Astrocyte (in vitro differentiated cells and primary cell): ENCODE measurements at regions not wholly inside any gene's neighbourhood (a gene's known extent, or its start where the extent isn't known, plus 50 kb on each side); places are given as distances from the start of the nearest gene placed in this dataset.

Experiments used
- DNase-seq: peaks from one replicate; pipeline ENCODE4 v3.0.0-alpha.2; 2010; ENCODE audit warnings: low read depth
- FAIRE-seq: peaks from 2 replicates; lab custom pipeline; 2011; peaks lifted over from hg19 to GRCh38; lab: Jason Lieb, UNC
- H2AFZ ChIP-seq: 2 replicates; pipeline ENCODE4 v1.6.0; 2012; ENCODE audit warnings: low read depth, low read length, inconsistent platforms
- H3K27ac ChIP-seq: 2 replicates; pipeline ENCODE4 v1.5.1; 2011; ENCODE audit warnings: low read depth, low read length, inconsistent platforms
- H3K27me3 ChIP-seq: 2 replicates; pipeline ENCODE4 v1.6.0; 2011; ENCODE audit warnings: low read length, inconsistent platforms; ENCODE audit not compliant: insufficient read depth
- H3K36me3 ChIP-seq: 2 replicates; pipeline ENCODE4 v1.5.1; 2011; ENCODE audit warnings: low read length, inconsistent platforms; ENCODE audit not compliant: insufficient read depth
- H3K4me1 ChIP-seq: 2 replicates; pipeline ENCODE4 v1.5.1; 2011; ENCODE audit warnings: low read length, inconsistent platforms; ENCODE audit not compliant: insufficient read depth
- H3K4me2 ChIP-seq: 2 replicates; pipeline ENCODE4 v1.6.0; 2012; ENCODE audit warnings: low read length, inconsistent platforms
- H3K4me3 ChIP-seq: 2 replicates; pipeline ENCODE4 v1.5.1; 2011; ENCODE audit warnings: low read depth, mild to moderate bottlenecking, low read length, inconsistent platforms; ENCODE audit not compliant: insufficient read depth
- H3K79me2 ChIP-seq: 2 replicates; pipeline ENCODE4 v1.6.0; 2012; ENCODE audit warnings: mild to moderate bottlenecking, low read length, inconsistent platforms; ENCODE audit not compliant: insufficient read depth
- H3K9ac ChIP-seq: 2 replicates; pipeline ENCODE4 v1.6.0; 2012; ENCODE audit warnings: mild to moderate bottlenecking, low read length, inconsistent platforms
- H3K9me3 ChIP-seq: 2 replicates; pipeline ENCODE4 v1.5.1; 2012; ENCODE audit warnings: low read depth, mild to moderate bottlenecking, low read length, inconsistent platforms; ENCODE audit not compliant: insufficient read depth
- H4K20me1 ChIP-seq: 2 replicates; pipeline ENCODE4 v1.6.0; 2012; ENCODE audit warnings: low read length, inconsistent platforms; ENCODE audit not compliant: insufficient read depth
- H3K27ac Mint-ChIP-seq: one replicate; pipeline ENCODE4 v1.8.0; 2021; ENCODE audit warnings: mild to moderate bottlenecking, mixed read lengths; ENCODE audit not compliant: unreplicated experiment
- H3K27me3 Mint-ChIP-seq: one replicate; pipeline ENCODE4 v1.8.0; 2021; ENCODE audit warnings: low read depth, mixed read lengths; ENCODE audit not compliant: unreplicated experiment
- H3K36me3 Mint-ChIP-seq: one replicate; pipeline ENCODE4 v1.8.0; 2021; ENCODE audit warnings: low read depth, mixed read lengths; ENCODE audit not compliant: unreplicated experiment
- H3K4me1 Mint-ChIP-seq: one replicate; pipeline ENCODE4 v1.8.0; 2021; ENCODE audit warnings: low read depth, mixed read lengths; ENCODE audit not compliant: unreplicated experiment
- H3K4me3 Mint-ChIP-seq: one replicate; pipeline ENCODE4 v1.8.0; 2021; ENCODE audit warnings: mild to moderate bottlenecking, moderate library complexity, mixed read lengths; ENCODE audit not compliant: unreplicated experiment
- H3K9me3 Mint-ChIP-seq: one replicate; pipeline ENCODE4 v1.8.0; 2021; ENCODE audit warnings: mild to moderate bottlenecking, mixed read lengths; ENCODE audit not compliant: unreplicated experiment
- CTCF ChIP-seq: IDR thresholded peaks from 2 replicates; pipeline ENCODE4 v1.5.1; 2011; ENCODE audit warnings: low read depth, mild to moderate bottlenecking, inconsistent platforms, low read length, moderate library complexity; ENCODE audit not compliant: insufficient read depth
- EZH2 ChIP-seq: IDR thresholded peaks from 2 replicates; pipeline ENCODE4 v1.6.1; 2012; ENCODE audit warnings: mild to moderate bottlenecking, low read length, inconsistent platforms; ENCODE audit not compliant: insufficient read depth

GRCh38 chr9:129419382-129419899 is 201.5 kb downstream of the C9orf50 start:
- Histone ChIP-seq H3K79me2 (no peaks in the 10 kb centered on the region), H4K20me1 (no peaks in the 10 kb centered on the region), H3K27ac (no peak overlapping the region), H3K27me3 (no peaks in the 10 kb centered on the region), H2AFZ (no peak overlapping the region), H3K4me1 (peaks cover 7% of the 10 kb centered on the region), H3K9me3 (no peaks in the 10 kb centered on the region), H3K36me3 (no peaks in the 10 kb centered on the region), H3K9ac (no peak overlapping the region), H3K4me3 (no peak overlapping the region), H3K4me2 (no peak overlapping the region)
- TF ChIP-seq EZH2 = no peak
- no peak for TF ChIP-seq CTCF
- no peaks in the 10 kb centered on the region for H3K9me3 Mint-ChIP-seq
- peaks cover 11% of the 10 kb centered on the region for H3K27me3 Mint-ChIP-seq
- peaks cover 17% of the 10 kb centered on the region for H3K4me1 Mint-ChIP-seq
- no peak overlapping the region for H3K4me3 Mint-ChIP-seq
- DNase-seq (no peak), FAIRE-seq (no peak)
- H3K27ac Mint-ChIP-seq = no peak overlapping the region
- no peaks in the 10 kb centered on the region for H3K36me3 Mint-ChIP-seq

- Mint-ChIP-seq H3K27ac (no peak overlapping the region), H3K27me3 (peaks cover 11% of the 10 kb centered on the region), H3K4me1 (peaks cover 20% of the 10 kb centered on the region)
Observed at GRCh38 chr9:129418451-129418850, 202.4 kb downstream of the C9orf50 start.

More at GRCh38 chr9:129418451-129418850, 202.4 kb downstream of the C9orf50 start:
- Histone ChIP-seq H4K20me1 (no peaks in the 10 kb centered on the region), H3K9me3 (no peaks in the 10 kb centered on the region), H3K79me2 (no peaks in the 10 kb centered on the region), H3K4me1 (peaks cover 14% of the 10 kb centered on the region), H3K4me3 (no peak overlapping the region), H3K4me2 (no peak overlapping the region), H3K27me3 (no peaks in the 10 kb centered on the region), H3K9ac (no peak overlapping the region), H3K36me3 (no peaks in the 10 kb centered on the region), H2AFZ (no peak overlapping the region), H3K27ac (no peak overlapping the region)
- H3K36me3 Mint-ChIP-seq = no peaks in the 10 kb centered on the region
- no peak for DNase-seq
- H3K9me3 Mint-ChIP-seq = no peaks in the 10 kb centered on the region
- H3K4me3 Mint-ChIP-seq = no peak overlapping the region
- no peak for TF ChIP-seq CTCF
- TF ChIP-seq EZH2 = no peak
- FAIRE-seq = no peak
